Omental fat pad (tissue), 3 donors: ENCODE measurements at regions not wholly inside any gene's neighbourhood (a gene's known extent, or its start where the extent isn't known, plus 50 kb on each side); places are given as distances from the start of the nearest gene placed in this dataset.

Experiments
- ATAC-seq: fragments of 150-250 bp; one replicate; pipeline ENCODE4 v1.9.1; 2016; ENCODE audit warnings: mild to moderate bottlenecking, moderate library complexity; ENCODE audit not compliant: low FRiP score
- DNase-seq: peaks from one replicate; pipeline ENCODE4 v3.0.0-alpha.2; 2019; ENCODE audit warnings: low spot score
- CTCF ChIP-seq, 3 donors: fragments of 450-650 bp; IDR thresholded peaks; one replicate each; pipeline ENCODE4 v1.5.1; 2016 to 2017; ENCODE audit warnings: antibody characterized with exemption in 3 of 3, mild to moderate bottlenecking in 3 of 3, moderate library complexity in 2 of 3

- TF ChIP-seq CTCF (IDR thresholded peaks at IDR 0.05), result no peak
- DNase-seq (no peak), ATAC-seq (no peak)
These were observed 132.4 kb upstream of the STXBP5 start for GRCh38 chr6:147071776-147072175.

- TF ChIP-seq CTCF (IDR thresholded peaks at IDR 0.05), result no peak
- DNase-seq (no peak), ATAC-seq (no peak)
These were observed 128.8 kb upstream of the STXBP5 start for GRCh38 chr6:147075381-147075780.

GRCh38 chr6:147077251-147077650 is 127.0 kb upstream of the STXBP5 start:
- no peak for ATAC-seq
- no peak for TF ChIP-seq CTCF (IDR thresholded peaks at IDR 0.05)
- no peak for DNase-seq

GRCh38 chr6:147078106-147078505 is 126.1 kb upstream of the STXBP5 start:
- ATAC-seq (no peak), DNase-seq (no peak)
- no peak for TF ChIP-seq CTCF (IDR thresholded peaks at IDR 0.05)

GRCh38 chr6:147078602-147079001 is 125.6 kb upstream of the STXBP5 start:
- no peak for TF ChIP-seq CTCF (IDR thresholded peaks at IDR 0.05)
- ATAC-seq (no peak), DNase-seq (no peak)

GRCh38 chr6:147080225-147080624 is 124.0 kb upstream of the STXBP5 start:
- no peak for TF ChIP-seq CTCF (IDR thresholded peaks at IDR 0.05)
- ATAC-seq, result no peak
- no peak for DNase-seq

- ATAC-seq (no peak), DNase-seq (no peak)
- TF ChIP-seq CTCF (IDR thresholded peaks at IDR 0.05), result no peak
These were observed 123.1 kb upstream of the STXBP5 start for GRCh38 chr6:147081076-147081609.
